ENCODE measurements at regions not wholly inside any gene's neighbourhood (a gene's known extent, or its start where the extent isn't known, plus 50 kb on each side); places are given as distances from the start of the nearest gene placed in this dataset.

- Histone ChIP-seq H3K9ac (replicated peaks; ENCODE audit: extremely low read depth, insufficient read depth, low read length) (no peak overlapping the region), H3K4me3 (replicated peaks in 1 of 3; ENCODE audit: insufficient read depth in 1 of 3, low read depth in 1 of 3, low read length in 3 of 3) (no peak overlapping the region), H3K9me3 (replicated peaks; ENCODE audit: control insufficient read depth, insufficient read depth, low read length) (no peaks in the 10 kb centered on the region), H3K36me3 (ENCODE audit: control insufficient read depth in 2 of 2, extremely low read depth in 1 of 2, insufficient read depth in 2 of 2, low read length in 2 of 2) (no peaks in the 10 kb centered on the region), H3K4me2 (ENCODE audit: insufficient read depth, low read length) (no peak overlapping the region), H3K79me2 (ENCODE audit: control insufficient read depth, insufficient read depth, low read length) (no peaks in the 10 kb centered on the region), H3K27me3 (ENCODE audit: control insufficient read depth in 2 of 2, insufficient read depth in 2 of 2, low read length in 2 of 2) (no peaks in the 10 kb centered on the region), H4K20me1 (replicated peaks; ENCODE audit: control insufficient read depth, extremely low read depth, insufficient read depth, low read length) (no peaks in the 10 kb centered on the region), H2AFZ (ENCODE audit: low read depth, low read length) (no peak overlapping the region), H3K4me1 (ENCODE audit: control insufficient read depth, extremely low read depth, insufficient read depth, low read length) (no peaks in the 10 kb centered on the region), H3K27ac (ENCODE audit: insufficient read depth, low read depth, low read length) (no peak overlapping the region), H3K9me1 (replicated peaks; ENCODE audit: control insufficient read depth, extremely low read depth, insufficient read depth, low read length) (no peaks in the 10 kb centered on the region)
- FAIRE-seq (no peak), DNase-seq (ENCODE audit: low read depth, low spot score) (no peak)
- ChIA-PET CTCF (no interaction called here), POLR2A (no interaction called here)
- BruUV-seq (replicated peaks): no TSS peak
- dilution Hi-C loops (cut with MboI; ENCODE audit: extremely low pct_ligation_motif_present, low sequenced_read_pairs) (no loop called here), intact Hi-C loops (cut with micrococcal nuclease) (no loop called here)
- no peak for TF ChIP-seq POLR2A (IDR thresholded peaks at IDR 0.05; ENCODE audit: low read depth, low read length)
- TF ChIP-seq, protein P1, sequence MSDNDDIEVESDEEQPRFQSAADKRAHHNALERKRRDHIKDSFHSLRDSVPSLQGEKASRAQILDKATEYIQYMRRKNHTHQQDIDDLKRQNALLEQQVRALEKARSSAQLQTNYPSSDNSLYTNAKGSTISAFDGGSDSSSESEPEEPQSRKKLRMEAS (IDR thresholded peaks at IDR 0.05; ENCODE audit: insufficient read depth, insufficient read length): no peak
- no peak for TF ChIP-seq MYC (IDR thresholded peaks at IDR 0.05; ENCODE audit: low read depth, low read length)
- no peak for TF ChIP-seq EZH2 (IDR thresholded peaks at IDR 0.05; ENCODE audit: borderline replicate concordance, low read depth, low read length, severe bottlenecking)
- TF ChIP-seq FOS (IDR thresholded peaks at IDR 0.05; ENCODE audit: borderline replicate concordance, insufficient read depth, low read length): no peak
- no peak for TF ChIP-seq POLR2AphosphoS5 (IDR thresholded peaks at IDR 0.05; ENCODE audit: insufficient read depth, low read depth, low read length)
- TF ChIP-seq JUN (IDR thresholded peaks at IDR 0.05; ENCODE audit: borderline replicate concordance, insufficient read depth, insufficient read length, low read depth): no peak
- TF ChIP-seq GATA2 (IDR thresholded peaks at IDR 0.05; ENCODE audit: insufficient read depth, insufficient read length, low read depth, low read length): no peak
Measured at GRCh38 chrX:131745942-131746489, 202.1 kb downstream of the OR13H1 start.

DNA sequence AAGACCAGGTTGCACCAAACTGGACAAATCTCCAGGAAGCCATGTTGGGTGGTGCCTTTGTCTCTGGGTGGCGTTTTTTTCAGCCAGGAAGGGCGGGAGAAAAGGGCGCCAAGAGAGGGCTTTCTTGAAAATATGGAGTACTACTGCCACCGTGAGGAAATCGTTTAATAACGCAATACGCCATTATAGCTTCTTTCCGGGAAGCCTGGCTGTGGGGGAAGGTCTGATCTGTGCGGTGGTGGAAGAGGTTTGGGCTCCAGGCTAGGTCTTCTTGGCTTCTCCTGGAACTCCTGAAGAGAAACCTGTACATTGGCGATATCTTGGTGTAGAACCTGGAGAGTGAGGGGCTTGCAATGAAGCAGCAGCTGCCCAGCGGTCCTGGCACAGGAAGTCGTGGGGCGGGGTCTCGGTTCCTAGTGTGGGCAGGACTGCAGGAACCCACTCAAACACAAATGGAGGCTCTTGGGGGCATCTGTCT is 202.7 kb downstream of the OR13H1 start:
- no peaks in the 10 kb centered on the region for H3K4me1 ChIP-seq (ENCODE audit: control insufficient read depth, extremely low read depth, insufficient read depth, low read length)
- dilution Hi-C loops (cut with MboI; ENCODE audit: extremely low pct_ligation_motif_present, low sequenced_read_pairs) (no loop called here), intact Hi-C loops (cut with micrococcal nuclease) (no loop called here)
- H3K4me2 ChIP-seq (ENCODE audit: insufficient read depth, low read length): no peak overlapping the region
- no peaks in the 10 kb centered on the region for H3K9me1 ChIP-seq (replicated peaks; ENCODE audit: control insufficient read depth, extremely low read depth, insufficient read depth, low read length)
- no peak overlapping the region for H3K27ac ChIP-seq (ENCODE audit: insufficient read depth, low read depth, low read length)
- no peaks in the 10 kb centered on the region for H3K9me3 ChIP-seq (replicated peaks; ENCODE audit: control insufficient read depth, insufficient read depth, low read length)
- no peak overlapping the region for H3K4me3 ChIP-seq (replicated peaks in 1 of 3; ENCODE audit: insufficient read depth in 1 of 3, low read depth in 1 of 3, low read length in 3 of 3)
- DNase-seq (ENCODE audit: low read depth, low spot score) (no peak), FAIRE-seq (no peak)
- H2AFZ ChIP-seq (ENCODE audit: low read depth, low read length): no peak overlapping the region
- H3K79me2 ChIP-seq (ENCODE audit: control insufficient read depth, insufficient read depth, low read length): no peaks in the 10 kb centered on the region
- ChIA-PET POLR2A (no interaction called here), CTCF (no interaction called here)
- TF ChIP-seq JUN (IDR thresholded peaks at IDR 0.05; ENCODE audit: borderline replicate concordance, insufficient read depth, insufficient read length, low read depth) (no peak), CTCF (IDR thresholded peaks at IDR 0.05; ENCODE audit: extremely low read depth in 1 of 2, insufficient read depth in 1 of 2, low read depth in 1 of 2, low read length in 2 of 2) (no peak), MYC (IDR thresholded peaks at IDR 0.05; ENCODE audit: low read depth, low read length) (no peak), POLR2AphosphoS5 (IDR thresholded peaks at IDR 0.05; ENCODE audit: insufficient read depth, low read depth, low read length) (no peak), FOS (IDR thresholded peaks at IDR 0.05; ENCODE audit: borderline replicate concordance, insufficient read depth, low read length) (no peak), EZH2 (IDR thresholded peaks at IDR 0.05; ENCODE audit: borderline replicate concordance, low read depth, low read length, severe bottlenecking) (no peak), POLR2A (IDR thresholded peaks at IDR 0.05; ENCODE audit: low read depth, low read length) (no peak), GATA2 (IDR thresholded peaks at IDR 0.05; ENCODE audit: insufficient read depth, insufficient read length, low read depth, low read length) (no peak)
- TF ChIP-seq, protein P1 (IDR thresholded peaks at IDR 0.05; ENCODE audit: insufficient read depth, insufficient read length): no peak
- no peaks in the 10 kb centered on the region for H3K27me3 ChIP-seq (ENCODE audit: control insufficient read depth in 2 of 2, insufficient read depth in 2 of 2, low read length in 2 of 2)
- H3K36me3 ChIP-seq (ENCODE audit: control insufficient read depth in 2 of 2, extremely low read depth in 1 of 2, insufficient read depth in 2 of 2, low read length in 2 of 2): no peaks in the 10 kb centered on the region
- H4K20me1 ChIP-seq (replicated peaks; ENCODE audit: control insufficient read depth, extremely low read depth, insufficient read depth, low read length): no peaks in the 10 kb centered on the region
- no peak overlapping the region for H3K9ac ChIP-seq (replicated peaks; ENCODE audit: extremely low read depth, insufficient read depth, low read length)
- no TSS peak for BruUV-seq (replicated peaks)

Measured in endothelial cell of umbilical vein (primary cell).